ENCODE measurements at regions not wholly inside any gene's neighbourhood (a gene's known extent, or its start where the extent isn't known, plus 50 kb on each side); places are given as distances from the start of the nearest gene placed in this dataset.

DNA sequence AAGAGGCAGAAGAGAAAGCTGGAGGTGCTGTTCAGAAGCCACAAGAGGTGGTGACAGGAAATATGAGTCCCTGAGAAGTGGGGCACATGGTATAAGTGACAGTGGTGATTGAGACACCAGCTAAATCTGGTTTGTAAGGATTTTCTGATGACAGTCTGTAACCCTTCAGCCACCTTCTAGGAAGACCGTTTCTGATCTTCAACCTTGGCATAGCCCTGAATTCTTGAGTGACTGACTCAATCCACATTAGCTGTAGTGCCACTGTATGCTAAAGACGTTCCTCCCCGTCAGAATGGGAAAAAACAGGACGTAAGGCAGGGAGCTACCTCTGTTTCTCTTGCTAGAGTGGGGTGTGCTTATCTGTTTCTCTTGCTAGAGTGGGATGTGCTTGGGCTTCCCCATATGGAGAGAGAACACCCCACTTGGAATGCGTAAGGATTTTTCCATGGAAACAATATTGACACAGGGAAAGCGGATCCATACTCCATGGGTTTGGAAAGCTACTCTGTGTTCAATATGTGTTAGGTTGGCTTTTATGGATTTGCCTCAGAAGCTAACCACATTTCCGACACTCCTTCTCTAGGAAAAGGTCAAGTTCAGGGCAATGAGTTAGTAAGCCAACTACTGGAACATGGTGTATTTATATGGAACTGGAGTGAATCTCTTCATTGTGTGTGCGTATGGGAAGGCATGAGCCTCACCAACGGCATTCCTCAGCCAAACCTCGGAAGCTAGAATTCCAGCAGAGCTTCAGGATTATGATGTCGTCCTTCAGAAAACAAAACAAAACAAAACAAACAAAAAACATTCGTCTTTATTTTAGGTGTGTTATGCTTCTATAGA, 948.8 kb upstream of the SLC10A2 start:
- DNase-seq (ENCODE audit: low read depth in 2 of 2) = no peak

GRCh38 chr13:104011505-104012241, 945.5 kb upstream of the SLC10A2 start:
- no peak for DNase-seq (ENCODE audit: low read depth in 2 of 2)

DNA sequence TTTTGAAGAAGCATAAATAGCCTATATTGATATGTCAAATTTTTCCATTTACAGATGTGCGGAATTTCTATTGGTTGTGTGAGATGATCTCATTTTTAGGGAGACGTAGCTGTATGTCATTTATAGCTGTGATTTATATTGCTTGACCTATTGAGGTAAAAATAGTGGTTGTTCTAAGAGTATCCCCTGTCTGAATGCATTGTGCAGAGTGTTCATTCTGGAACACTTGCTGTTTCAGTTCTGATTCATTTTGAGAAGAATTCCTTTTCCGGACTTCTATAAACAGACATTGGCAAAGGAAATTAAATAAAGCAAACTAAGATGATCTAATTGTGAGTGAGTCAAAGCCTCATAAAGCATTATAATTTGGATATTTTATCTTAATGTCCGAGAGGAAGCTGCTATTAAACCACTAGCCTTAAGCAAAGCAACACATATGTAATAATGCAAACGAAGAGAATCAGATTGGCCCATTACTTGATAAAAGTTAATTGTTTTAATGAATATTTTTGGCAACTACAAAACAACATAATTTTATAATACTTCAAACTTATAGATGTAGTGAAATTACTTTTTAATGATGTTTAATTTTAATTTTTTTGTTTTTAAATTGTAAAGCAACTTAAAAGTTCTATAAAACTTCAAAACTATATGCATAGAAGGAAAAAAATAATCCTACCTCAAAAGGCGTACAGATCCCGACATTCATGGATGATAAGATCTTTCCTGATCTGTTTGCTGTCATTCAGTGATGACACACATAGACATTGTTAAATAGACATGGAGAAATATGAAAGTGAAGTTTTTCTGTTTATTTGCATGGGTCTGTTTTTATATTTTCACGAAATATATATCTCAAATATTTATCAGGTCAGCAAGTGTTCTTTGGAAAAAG, 942.6 kb upstream of the SLC10A2 start:
- no peak for DNase-seq (ENCODE audit: low read depth in 2 of 2)

- no peak for DNase-seq (ENCODE audit: low read depth in 2 of 2)
These were observed 941.9 kb upstream of the SLC10A2 start for GRCh38 chr13:104008075-104008474.

GRCh38 chr13:104006625-104007075, 940.4 kb upstream of the SLC10A2 start:
- DNase-seq (ENCODE audit: low read depth in 2 of 2) = no peak

DNA sequence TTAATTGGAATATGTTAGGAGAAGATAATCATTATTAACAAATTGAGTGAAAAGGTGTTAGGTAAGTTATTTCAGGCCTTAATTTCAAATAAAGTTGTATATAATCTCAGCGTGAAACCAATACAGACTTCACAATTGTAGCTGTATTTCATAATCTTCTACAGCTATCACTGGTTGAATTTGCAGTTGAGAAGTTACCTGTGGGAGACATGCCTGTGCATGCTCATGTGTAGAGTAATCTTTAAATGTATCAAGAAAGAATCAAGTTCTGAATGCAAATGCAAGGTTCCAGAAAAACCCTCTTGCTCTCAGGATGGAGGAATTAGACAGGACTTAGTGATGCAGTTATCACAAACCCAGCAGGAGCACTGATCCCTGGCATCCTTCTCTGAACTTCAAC, 938.4 kb upstream of the SLC10A2 start:
- DNase-seq (ENCODE audit: low read depth in 2 of 2) = no peak

DNA sequence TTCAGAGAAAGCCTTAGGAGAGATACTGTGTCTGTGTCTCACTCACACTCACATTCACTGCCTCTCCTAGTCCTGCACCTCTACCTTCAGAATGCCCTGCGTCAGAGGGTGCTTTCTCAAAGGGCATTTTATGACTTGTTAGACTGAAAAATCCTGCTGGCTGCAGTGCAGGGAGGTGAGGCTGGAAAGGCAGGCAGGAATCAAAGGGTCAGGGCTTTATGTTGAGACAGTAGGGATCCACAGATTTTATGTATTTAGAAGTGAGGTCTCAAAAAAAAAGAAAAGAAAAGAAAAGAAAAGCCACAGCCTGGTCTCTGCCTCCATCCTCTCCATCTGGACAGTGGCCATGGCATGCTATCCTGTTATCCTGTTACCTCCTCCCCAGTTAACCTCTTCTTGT, 936.0 kb upstream of the SLC10A2 start:
- DNase-seq (ENCODE audit: low read depth in 2 of 2) = no peak

- no peak for DNase-seq (ENCODE audit: low read depth in 2 of 2)
These were observed 935.5 kb upstream of the SLC10A2 start for GRCh38 chr13:104001766-104002165.

DNA sequence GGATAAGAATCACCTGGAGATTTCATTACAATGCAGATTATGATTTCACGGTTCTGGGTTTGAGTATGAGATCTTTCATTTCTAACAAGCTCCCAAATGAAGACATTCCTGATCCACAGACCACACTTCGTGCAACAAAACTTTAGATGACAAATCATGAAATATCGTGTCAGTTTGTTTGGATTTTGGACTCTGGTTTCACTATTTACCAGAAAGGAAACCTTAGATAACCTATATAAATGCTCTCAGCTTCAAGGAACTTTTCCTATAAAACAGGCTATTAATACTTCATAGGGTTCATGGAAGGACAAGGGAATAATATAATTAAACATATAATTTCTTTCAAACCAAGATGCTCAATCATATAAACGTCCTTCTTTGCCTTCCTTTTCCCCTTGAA, 930.5 kb upstream of the SLC10A2 start:
- no peak for DNase-seq (ENCODE audit: low read depth in 2 of 2)

DNA sequence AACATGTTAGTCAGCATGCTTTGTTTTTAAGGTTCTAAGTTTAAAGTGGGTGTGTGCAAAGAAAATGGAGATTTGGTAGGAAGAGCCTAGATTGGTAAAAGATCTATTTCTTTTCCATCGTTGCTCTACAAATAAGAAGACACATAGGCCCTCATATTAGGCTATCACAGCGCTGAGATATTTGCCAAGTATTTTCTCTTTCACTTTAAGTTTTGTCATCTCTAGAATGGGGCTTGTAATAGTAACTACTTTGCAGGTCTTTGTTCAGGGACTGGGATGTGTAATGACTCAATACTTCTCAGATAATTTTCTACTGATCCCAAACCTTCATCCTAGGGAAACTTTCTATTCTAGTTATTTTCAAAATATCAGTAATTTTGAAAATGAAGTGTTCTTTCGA, 917.7 kb upstream of the SLC10A2 start:
- no peak for DNase-seq (ENCODE audit: low read depth in 2 of 2)

DNA sequence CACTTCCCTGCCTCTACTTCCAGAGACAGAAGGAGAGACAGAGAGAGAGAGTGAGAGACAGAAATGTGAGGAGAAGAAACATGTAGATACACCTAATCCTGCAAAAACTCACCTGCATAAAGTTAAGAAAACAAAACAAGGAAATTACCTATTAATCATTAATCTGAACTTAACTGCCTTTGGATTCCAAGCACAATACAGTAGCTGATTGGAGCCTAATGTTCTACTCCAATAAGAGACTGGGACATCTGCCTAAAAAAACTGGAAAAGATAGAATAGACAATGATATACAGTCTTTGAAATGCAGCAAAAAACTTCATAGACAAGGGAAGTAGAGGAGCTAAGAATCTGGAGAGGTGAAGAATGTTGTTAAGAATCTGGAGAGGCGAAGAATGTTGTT, 910.2 kb upstream of the SLC10A2 start:
- no peak for DNase-seq (ENCODE audit: low read depth in 2 of 2)

- DNase-seq (ENCODE audit: low read depth in 2 of 2) = no peak
These were observed 907.5 kb upstream of the SLC10A2 start for GRCh38 chr13:103973740-103974139.

DNA sequence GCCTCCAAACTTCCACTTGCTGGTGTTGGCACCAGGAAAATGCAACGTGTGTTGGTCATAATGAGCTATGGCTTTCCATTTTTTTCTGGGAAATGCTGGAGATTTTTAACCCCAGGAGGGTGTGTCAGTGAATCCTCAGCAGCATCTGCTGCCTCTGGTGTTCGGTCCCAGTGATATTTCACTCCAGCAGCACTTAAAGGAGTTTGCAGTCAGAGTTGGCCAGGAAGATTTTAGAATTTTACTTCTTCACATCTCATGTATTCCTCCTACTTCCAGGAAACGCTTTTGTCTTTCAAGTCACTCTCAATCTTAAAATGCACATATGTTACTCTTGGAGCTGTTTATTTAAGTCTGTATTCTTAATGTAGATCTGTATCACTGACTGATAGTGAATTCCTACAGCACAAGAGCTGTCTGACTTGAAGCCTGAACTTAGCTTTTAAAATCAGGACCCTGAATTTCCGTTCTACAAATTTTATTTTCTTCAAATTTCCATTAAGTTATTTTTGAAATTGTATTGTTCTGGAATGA, 903.4 kb upstream of the SLC10A2 start:
- DNase-seq (ENCODE audit: low read depth in 2 of 2) = no peak

DNA sequence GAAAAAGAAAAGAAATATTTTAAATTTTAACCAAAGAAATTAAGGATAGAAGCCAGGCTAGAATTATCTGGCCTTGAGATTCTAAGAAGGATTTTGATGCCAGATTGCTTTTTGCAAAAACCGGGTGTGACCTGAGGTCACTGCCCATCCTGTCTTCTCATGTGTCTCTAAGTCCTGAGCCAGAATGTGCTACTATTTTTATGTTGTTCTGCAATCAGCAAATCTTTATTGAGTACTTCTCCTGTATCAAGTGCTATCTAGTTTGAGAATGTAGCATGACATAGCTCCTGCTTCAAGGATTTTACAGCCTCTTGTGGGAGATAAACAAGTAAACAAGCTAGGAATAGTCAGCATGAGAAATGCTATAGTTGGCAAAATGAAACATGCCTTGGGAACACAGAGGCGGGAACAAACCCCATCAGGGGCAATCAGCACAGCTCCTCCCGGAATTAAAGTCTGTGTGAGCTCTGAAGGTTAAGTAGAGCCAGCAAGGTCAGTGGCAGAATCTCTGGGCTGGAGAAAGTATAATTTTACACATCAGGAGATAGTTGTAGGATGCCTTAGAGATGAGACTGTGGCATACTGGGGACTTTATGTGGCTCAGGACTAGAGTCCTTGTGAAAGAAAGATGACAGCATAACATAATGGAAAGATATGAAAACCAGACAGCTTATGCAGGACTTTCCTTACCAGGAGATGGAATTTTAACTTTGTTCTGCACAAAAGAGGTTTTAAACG, 899.5 kb upstream of the SLC10A2 start:
- DNase-seq (ENCODE audit: low read depth in 2 of 2) = no peak

- DNase-seq (ENCODE audit: low read depth in 2 of 2) = no peak
These were observed 895.6 kb upstream of the SLC10A2 start for GRCh38 chr13:103961784-103962183.

GRCh38 chr13:103961129-103961528, 894.9 kb upstream of the SLC10A2 start:
- DNase-seq (ENCODE audit: low read depth in 2 of 2) = no peak

DNA sequence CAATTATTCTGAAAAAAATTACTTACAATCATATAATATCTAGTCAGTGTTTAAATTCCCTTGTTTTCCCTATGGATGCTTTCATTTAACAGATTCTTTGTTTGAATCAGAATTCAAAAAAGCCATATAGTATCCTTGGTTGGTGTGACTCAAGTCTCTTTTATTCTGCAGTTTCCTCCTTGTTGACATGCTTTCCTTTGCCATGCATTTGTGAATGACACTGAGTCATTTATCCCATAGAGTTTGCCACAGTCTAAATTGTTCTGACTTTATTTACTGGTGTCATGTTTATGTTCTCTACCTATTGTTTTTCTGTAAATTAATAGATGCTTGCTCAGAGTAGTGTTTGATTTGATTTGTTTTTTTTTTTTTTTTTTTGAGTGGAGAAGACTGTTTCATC, 893.8 kb upstream of the SLC10A2 start:
- DNase-seq (ENCODE audit: low read depth in 2 of 2) = no peak

DNA sequence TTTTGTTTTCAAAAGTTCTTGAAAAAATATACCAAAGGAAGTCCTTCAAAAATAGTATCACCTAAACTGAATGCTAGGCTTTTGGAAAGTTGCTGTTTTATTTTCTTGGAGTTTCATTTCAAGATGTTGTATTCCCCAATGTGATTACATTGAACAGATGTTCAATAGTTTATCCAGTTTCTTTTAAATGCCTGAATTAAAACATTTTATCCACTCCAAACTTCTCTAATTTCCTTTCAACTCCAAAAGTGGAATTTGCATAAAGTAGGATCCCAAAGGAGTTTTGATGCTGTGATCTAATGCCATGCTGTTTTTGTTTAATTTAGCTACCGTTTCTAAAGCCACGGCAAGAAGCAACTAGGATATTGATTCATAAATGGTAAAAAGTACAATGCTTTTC, 892.5 kb upstream of the SLC10A2 start:
- DNase-seq (ENCODE audit: low read depth in 2 of 2) = no peak

DNA sequence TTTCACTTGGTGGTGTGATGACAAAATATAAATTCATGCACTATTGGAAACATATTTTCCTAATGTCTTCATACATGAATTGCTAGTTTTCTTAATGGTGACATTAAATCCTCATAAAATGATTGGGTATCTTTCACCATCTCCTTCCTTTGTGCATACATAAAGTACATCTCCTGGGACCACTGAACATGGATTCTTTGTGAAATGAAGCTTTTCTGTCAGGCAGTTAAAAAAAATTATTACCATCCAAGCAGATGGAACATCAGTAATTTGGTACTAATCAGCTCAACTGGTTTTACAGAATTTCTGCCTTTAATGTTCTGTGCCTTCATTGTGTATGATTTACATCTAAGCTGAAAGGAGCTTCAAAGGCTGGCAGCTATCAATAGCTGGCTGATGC, 891.7 kb upstream of the SLC10A2 start:
- no peak for DNase-seq (ENCODE audit: low read depth in 2 of 2)

DNA sequence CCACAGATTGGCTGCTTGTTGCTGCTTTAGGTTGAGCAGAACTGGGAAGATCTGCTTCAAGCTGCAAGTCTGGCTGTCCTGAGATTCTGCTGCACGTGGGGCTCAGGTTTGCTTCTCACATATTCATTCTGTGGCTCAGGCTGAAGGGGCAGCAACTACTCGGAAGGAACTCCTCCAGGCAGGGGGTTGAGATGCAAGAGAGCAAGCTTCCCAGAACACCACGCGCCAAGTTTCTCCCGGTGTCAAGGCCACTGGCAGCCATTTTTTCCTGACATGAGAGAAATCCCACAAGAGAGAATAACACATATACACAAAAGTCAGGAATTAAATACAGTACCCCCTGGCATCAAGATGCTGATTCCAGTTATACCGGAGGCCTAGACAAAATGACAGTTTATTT, 887.6 kb upstream of the SLC10A2 start:
- no peak for DNase-seq (ENCODE audit: low read depth in 2 of 2)

DNA sequence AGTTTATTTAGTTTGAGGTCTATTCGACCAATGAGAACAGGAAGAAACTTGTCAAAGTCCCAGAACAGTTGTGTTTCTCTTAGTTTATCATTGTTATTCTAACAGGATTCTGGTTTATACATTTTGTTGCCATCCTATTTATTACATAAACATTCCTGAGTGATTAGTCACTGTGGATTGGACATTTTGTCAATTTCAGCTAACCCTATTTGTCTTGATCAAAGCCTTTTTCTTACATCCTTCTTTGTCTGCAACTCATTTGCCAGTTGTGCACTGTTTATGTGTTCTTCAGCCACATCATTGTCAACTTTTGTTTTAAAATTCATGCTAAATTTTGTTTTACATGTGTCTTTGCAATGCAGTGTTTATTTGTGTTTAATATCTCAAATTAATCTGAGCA, 886.0 kb upstream of the SLC10A2 start:
- DNase-seq (ENCODE audit: low read depth in 2 of 2) = no peak

Data from stimulated activated CD8-positive, alpha-beta memory T cell treated with anti-CD3 and anti-CD28 coated beads, Interleukin-15, amount 100 ng/mL, for 4 hours (primary cell).